Mesodermal cell (in vitro differentiated cells): ENCODE measurements at regions not wholly inside any gene's neighbourhood (a gene's known extent, or its start where the extent isn't known, plus 50 kb on each side); places are given as distances from the start of the nearest gene placed in this dataset.
"Not testable (repeated sequence)": the region's sequence is repeated elsewhere in the genome, so short reads cannot be mapped to it uniquely, and the experiment has no call there.

Source experiments
- H3K27ac ChIP-seq: 2 replicates; pipeline ENCODE4 v1.7.0; 2013; ENCODE audit warnings: mild to moderate bottlenecking, low read depth, low read length, moderate library complexity; ENCODE audit not compliant: severe bottlenecking
- H3K36me3 ChIP-seq: 2 replicates; pipeline ENCODE4 v1.7.1; 2013; ENCODE audit warnings: mild to moderate bottlenecking, low read length, moderate library complexity; ENCODE audit not compliant: control insufficient read depth, insufficient read depth
- H3K4me1 ChIP-seq: one replicate; pipeline ENCODE4 v1.7.1; 2013; ENCODE audit warnings: mild to moderate bottlenecking, low read length; ENCODE audit not compliant: insufficient read depth, control insufficient read depth, poor library complexity, severe bottlenecking
- H3K4me3 ChIP-seq: 2 replicates; pipeline ENCODE4 v1.7.0; 2013; ENCODE audit warnings: low read length, control low read depth, mild to moderate bottlenecking; ENCODE audit not compliant: insufficient read depth, poor library complexity, severe bottlenecking; ENCODE audit errors: extremely low read depth
- H3K9me3 ChIP-seq: 2 replicates; pipeline ENCODE4 v1.7.1; 2013; ENCODE audit warnings: mild to moderate bottlenecking, low read length, moderate library complexity; ENCODE audit not compliant: control insufficient read depth
- WGBS, 2 experiments: methylation state at CpG; one replicate each; pipeline ENCODE4 v1.1.5; 2013; ENCODE audit warnings: missing lambda C conversion rate in 2 of 2; ENCODE audit not compliant: insufficient coverage in 2 of 2; 5-methylcytosine and 5-hydroxymethylcytosine counted together

DNA sequence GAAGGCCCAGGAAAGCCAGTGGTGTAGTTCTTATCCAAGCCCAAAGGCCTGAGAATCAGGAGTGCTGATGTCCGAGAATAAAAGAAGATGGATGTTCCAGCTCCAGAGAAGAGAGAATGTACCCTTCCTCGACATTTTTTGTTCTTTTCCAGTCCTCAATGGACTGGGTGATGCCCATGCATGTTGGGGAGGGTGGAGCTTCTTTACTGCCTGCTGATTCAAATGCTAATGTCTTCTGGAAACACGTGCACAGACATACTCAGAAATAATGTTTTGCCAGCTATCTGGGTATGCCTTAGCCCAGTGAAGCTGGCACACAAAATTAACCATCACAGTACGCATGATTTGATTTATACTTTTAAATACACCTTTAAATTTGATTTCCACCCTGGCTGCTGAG is 61.5 kb upstream of the FOXE1 start:
- Histone ChIP-seq H3K9me3 (peaks cover 5% of the 10 kb centered on the region), H3K4me3 (no peak overlapping the region), H3K4me1 (peaks cover 8% of the 10 kb centered on the region), H3K27ac (no peak overlapping the region), H3K36me3 (no peaks in the 10 kb centered on the region)
- WGBS, 2 experiments, result 59 to 82% methylated on average over 3 to 4 of the region's 4 CpGs

DNA sequence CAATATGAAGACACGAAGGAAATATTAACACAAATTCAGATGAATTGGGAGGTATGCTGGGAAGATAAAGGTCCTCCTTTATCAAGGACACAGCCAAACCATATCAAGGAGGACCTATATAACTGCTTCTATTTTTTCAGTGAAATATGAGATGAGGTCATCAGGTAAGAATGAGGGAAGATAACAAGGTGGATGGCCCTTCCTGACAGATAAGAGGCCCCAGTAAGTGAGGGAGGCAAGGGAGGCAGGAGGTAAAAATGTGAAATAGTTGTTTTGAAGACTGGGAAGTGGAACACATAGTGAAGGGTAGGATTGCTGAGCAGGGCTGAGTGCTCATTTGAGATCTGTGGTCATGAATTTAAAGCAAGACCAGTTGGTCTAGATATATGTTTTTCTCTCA is 60.0 kb upstream of the FOXE1 start:
- Histone ChIP-seq H3K27ac (no peak overlapping the region), H3K9me3 (peaks cover 5% of the 10 kb centered on the region), H3K36me3 (no peaks in the 10 kb centered on the region), H3K4me1 (peaks cover 8% of the 10 kb centered on the region), H3K4me3 (no peak overlapping the region)
- 100% methylated on average over 1 of the region's 1 CpG; no CpG with 5 or more reads in 1 of the 2 experiments for WGBS, 2 experiments

DNA sequence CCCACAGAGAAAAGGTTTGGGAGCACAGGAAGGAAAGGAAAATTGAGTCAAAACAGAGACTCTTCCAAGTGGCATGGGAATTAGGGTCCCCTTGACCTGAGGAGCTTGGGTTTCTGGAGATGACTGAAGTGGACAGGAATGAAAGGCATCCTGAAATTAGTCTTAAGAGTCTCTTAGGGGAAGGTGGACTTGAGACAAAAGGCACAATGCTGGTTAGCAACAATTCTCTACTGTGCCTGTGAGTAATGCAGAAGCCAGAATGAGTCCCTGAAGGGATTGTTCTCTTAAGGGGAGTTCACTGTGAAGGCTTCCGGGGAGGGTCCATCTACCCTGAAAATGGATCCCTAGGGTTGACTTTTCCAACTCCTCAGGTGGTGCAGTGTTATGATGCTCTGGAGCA is 58.4 kb upstream of the FOXE1 start:
- Histone ChIP-seq H3K9me3 (peaks cover 5% of the 10 kb centered on the region), H3K27ac (no peak overlapping the region), H3K36me3 (no peaks in the 10 kb centered on the region), H3K4me3 (no peak overlapping the region), H3K4me1 (peaks cover 8% of the 10 kb centered on the region)
- WGBS, 2 experiments, result 100% methylated on average over 1 of the region's 1 CpG; no CpG with 5 or more reads in 1 of the 2 experiments

DNA sequence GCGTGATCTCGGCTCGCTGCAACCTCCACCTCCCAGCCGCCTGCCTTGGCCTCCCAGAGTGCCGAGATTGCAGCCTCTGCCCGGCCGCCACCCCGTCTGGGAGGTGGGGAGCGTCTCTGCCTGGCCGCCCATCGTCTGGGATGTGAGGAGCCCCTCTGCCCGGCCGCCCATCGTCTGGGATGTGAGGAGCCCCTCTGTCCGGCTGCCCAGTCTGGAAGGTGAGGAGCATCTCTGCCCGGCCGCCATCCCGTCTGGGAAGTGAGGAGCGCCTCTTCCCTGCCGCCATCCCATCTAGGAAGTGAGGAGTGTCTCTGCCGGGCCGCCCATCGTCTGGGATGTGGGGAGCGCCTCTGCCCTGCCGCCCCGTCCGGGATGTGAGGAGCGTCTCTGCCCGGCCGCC is 56.9 kb upstream of the FOXE1 start:
- WGBS, 2 experiments, result 91 to 98% methylated on average over 9 to 13 of the region's 30 CpGs

DNA sequence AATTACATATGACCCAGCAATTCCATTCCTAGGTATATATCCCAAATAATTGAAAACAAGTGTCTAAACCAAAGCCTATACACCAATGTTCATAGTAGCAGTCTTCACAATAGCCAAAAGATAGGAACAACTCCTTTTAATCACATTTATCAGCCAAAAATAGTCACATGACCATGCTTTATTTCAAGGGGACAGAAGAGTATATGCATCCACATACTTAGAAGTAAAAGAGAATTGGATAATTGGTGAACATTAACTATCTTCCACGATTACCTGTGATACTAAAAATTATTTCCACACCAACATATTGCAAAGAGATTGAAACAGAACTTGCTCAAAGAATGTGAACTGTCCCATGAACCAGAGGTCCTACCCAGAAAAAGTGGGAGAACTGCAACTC is 51.8 kb upstream of the FOXE1 start:
- H3K36me3 ChIP-seq, result no peaks in the 10 kb centered on the region
- no peak overlapping the region for H3K27ac ChIP-seq
- no peak overlapping the region for H3K4me3 ChIP-seq
- WGBS, 2 experiments, result no CpG with 5 or more reads among the region's 1 CpG
- H3K9me3 ChIP-seq, result no peaks in the 10 kb centered on the region
- no peaks in the 10 kb centered on the region for H3K4me1 ChIP-seq

More for the DNA sequence above, 56.9 kb upstream of the FOXE1 start:
- H3K36me3 ChIP-seq, H3K27ac ChIP-seq, H3K4me3 ChIP-seq, H3K9me3 ChIP-seq, H3K4me1 ChIP-seq: not testable (repeated sequence)

DNA sequence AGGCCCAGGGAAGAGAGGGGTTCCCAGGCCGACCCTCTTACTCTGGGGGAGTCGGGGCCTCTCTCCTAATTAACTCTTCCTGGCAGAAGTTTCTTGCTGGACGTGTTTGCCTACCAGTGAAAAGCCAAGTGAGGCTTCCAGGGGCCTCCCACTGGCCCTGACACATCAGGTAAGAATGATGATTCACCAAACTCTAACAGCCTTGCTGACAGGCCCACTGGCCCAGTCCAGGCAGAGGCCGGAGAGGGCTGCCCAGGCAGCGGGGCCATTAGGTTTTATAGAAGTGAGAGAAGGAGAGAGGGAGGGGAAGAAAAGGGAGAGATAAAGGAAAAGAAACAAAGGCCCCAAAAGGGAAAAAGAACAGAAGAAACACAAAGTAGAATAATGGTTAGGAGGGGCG is 50.8 kb upstream of the FOXE1 start:
- no peaks in the 10 kb centered on the region for H3K4me1 ChIP-seq
- H3K27ac ChIP-seq, result no peak overlapping the region
- no peaks in the 10 kb centered on the region for H3K9me3 ChIP-seq
- WGBS, 2 experiments, result 52 to 69% methylated on average over 2 to 5 of the region's 6 CpGs
- H3K4me3 ChIP-seq, result no peak overlapping the region
- H3K36me3 ChIP-seq, result no peaks in the 10 kb centered on the region

DNA sequence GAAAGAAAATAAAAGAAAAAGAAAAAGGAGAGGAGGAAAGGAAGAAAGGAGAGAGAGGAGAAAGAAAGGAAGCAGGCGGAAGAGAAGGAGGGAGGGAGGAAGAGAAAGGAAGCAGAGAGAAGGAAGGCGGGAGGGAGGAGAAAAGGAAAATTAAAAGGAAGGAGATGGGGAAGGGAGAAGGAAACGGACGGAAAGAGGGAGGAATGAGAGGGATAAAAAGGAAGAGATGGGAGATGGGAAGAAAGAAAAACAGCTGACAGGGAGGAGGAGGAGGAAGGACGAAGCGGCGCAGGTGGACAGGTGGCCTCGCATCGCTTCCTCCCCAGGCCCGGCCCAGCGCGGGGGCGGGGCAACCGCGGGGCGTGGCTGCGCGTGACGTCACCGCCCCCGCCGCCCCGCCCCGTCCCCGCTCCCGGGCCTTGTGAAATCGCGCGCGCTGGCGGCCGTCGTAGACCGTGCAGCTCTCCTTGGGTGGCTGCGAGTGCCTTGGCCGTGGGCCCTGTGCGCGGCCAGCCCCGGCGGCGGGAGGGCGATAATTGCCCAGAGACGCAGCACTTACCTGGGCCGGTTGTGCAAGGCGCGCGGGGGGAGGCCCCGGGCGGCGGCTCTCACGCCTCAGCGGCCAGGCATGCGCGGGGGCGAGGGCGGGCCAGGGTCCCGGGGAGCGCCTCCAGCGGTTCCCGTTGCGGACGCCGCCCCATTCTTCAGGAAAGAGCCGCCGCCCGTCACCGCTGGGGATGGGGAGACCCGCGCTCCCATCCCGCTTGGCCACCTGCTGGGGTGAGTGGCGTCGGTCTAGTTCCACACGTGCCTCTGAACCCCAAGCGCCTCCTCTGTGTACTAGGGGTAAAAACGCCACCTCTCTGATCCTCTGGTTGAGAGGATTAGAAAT is 49.6 kb upstream of the FOXE1 start:
- Histone ChIP-seq H3K27ac (no peak overlapping the region), H3K9me3 (no peaks in the 10 kb centered on the region), H3K36me3 (no peaks in the 10 kb centered on the region), H3K4me3 (peak overlapping the region; percentile 50), H3K4me1 (no peaks in the 10 kb centered on the region)
- 3 to 5% methylated on average over 43 to 52 of the region's 75 CpGs for WGBS, 2 experiments
